DMS79 treated with DMSO at 0.1 percent for 48 hours (cell line): ENCODE measurements at regions not wholly inside any gene's neighbourhood (a gene's known extent, or its start where the extent isn't known, plus 50 kb on each side); places are given as distances from the start of the nearest gene placed in this dataset.
"Not testable (repeated sequence)": the region's sequence is repeated elsewhere in the genome, so short reads cannot be mapped to it uniquely, and the experiment has no call there.

Experiments used
- DNase-seq: peaks from one replicate; lab custom pipeline; 2025; lab: John Stamatoyannopoulos, UW

DNA sequence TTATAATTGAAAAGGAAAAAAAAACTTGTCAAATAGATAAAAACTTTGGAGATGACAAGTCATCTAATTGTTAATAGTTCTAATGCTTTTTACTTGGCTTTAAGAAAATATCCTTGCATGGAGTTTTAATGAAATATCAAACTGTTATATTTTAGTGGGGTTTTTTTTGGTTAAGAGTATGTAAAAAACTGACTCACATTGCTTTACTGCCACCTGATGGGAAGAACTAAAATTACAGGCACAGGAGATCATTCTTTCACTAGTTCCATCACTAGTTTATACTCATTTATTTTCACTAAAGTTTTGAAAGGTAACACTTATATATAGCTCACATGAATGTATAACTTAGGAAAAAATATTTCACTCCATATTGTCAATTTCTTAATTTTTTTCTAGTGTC, 309.1 kb downstream of the LMBRD1 start:
- no peak for DNase-seq

DNA sequence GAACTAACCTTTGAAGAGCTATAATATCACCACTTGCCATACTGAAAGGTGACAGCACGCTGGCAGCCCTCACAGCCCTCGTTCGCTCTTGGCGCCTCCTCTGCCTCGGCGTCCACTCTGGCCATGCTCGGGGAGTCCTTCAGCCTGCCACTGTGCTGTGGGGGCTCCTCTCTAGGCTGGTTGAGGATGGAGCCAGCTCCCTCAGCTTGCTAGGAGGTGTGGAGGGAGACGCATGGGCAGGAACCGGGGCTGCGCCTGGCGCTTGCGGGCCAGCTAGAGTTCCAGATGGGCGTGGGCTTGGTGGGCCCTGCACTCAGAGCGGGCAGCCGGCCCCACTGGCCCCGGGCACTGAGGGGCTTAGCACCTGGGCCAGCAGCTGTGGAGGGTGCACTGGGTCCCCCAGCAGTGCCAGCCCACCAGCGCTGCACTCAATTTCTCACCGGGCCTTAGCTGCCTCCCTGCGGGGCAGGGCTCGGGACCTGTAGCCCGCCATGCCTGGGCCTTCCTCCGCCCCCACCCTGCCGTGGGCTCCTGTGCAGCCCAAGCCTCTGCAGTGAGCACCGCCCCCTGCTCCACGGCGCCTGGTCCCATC, 329.7 kb downstream of the LMBRD1 start:
- no peak for DNase-seq

DNA sequence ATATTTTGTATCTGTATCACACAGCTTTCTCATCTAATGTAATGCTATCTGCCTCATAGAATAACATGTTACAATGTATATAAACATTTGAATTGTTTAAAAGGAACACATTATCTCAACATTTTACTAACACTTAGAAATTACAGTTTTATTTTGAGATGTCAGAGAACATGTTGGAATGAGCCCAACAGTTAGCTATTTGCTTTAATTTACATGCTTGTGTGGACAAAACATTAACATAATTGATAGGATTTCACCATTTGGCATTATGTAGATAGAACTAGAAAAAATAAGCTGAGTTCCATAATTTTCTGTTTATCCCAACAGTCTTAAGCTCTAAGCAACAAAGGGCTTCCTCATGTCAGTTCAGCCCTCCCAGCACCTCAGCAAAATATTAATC, 330.9 kb downstream of the LMBRD1 start:
- DNase-seq = no peak

DNA sequence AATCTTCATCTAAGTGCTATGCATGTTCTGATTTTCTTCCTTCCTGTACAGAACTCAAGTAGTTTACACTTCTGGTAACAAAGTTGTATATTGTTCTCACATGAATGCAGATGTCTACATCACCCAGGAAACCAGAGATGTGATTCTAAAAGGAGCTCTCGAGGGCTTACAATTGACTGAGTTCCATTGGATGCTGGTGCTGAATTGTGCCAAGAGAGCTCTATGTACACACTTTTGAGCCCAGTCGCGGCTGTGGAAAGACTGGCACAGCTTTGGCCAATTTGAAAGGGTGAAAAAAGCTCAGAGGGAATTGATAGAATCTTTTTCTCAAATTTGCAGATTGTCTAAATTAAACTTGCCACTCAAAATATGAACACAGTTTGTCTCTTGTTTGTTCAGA, 340.7 kb downstream of the LMBRD1 start:
- DNase-seq = peak; percentile 8

DNA sequence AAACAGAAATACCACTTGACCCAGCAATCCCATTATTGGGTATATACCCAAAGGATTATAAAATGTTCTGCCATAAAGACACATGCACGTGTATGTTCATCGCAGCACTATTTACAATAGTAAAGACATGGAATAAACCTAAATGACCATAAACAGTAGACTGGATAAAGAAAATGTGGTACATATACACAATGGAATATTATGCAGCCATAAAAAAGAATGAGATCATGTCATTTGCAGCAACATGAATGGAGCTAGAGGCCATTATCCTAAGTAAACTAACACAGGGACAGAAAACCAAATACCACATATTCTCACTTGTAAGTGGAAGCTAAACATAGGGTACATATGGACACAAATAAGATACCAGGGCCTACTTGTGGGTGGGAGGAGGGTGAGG, 342.2 kb downstream of the LMBRD1 start:
- DNase-seq = not testable (repeated sequence)

DNA sequence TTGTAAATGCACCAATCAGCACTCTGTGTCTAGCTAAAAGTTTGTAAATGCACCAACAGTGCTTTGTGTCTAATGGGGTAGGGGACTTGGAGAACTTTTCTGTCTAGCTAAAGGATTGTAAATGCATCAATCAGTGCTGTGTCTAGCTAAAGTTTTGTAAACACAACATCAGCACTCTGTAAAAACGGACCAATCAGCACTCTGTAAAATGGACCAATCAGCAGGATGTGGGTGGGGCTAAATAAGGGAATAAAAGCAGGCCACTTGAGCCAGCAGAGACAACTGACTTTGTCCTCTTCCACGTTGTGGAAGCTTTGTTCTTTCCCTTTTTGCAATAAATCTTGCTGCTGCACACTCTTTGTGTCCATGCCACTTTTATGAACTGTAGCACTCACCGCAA, 346.3 kb downstream of the LMBRD1 start:
- not testable (repeated sequence) for DNase-seq

DNA sequence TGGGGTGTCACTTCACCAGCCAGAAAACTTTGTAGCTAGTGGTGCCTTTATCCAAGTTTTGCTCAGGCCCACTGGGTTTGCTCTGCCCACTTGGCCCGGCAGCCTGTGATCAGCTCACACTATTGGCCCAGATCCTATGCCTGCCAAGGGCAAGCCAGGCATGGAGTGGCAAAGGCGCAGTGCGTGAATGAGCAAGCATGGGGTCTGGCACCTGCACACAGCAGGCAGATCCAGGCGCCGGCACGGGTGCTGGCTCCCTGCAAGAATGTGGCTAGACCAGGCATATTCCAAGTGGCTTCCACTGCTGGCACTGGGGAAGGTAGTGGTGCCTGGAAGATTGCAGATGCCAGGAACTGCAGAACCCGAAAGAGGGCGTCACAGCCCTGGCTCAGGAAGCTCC, 346.9 kb downstream of the LMBRD1 start:
- no peak for DNase-seq
